HEK293T (cell line): ENCODE measurements at regions not wholly inside any gene's neighbourhood (a gene's known extent, or its start where the extent isn't known, plus 50 kb on each side); places are given as distances from the start of the nearest gene placed in this dataset.

Source experiments
- CTCF ChIA-PET: fragments of 350-600 bp; formaldehyde crosslinking; extraction: SDS; loops from one replicate; lab custom pipeline; 2021; ENCODE audit warnings: antibody characterized with exemption, inconsistent platforms; lab: Yijun Ruan, JAX
- POLR2A ChIA-PET: fragments of 350-600 bp; formaldehyde crosslinking; extraction: SDS; loops from one replicate; lab custom pipeline; 2020; ENCODE audit warnings: antibody characterized with exemption, inconsistent platforms; lab: Yijun Ruan, JAX
- DNase-seq: peaks from one replicate; pipeline ENCODE4 v3.0.0; 2012; ENCODE audit warnings: mixed read lengths; ENCODE audit errors: extremely low spot score
- ARNT ChIP-seq: fragments of 450-650 bp; IDR thresholded peaks from 2 replicates; pipeline ENCODE4 v1.6.1; 2017; ENCODE audit warnings: mild to moderate bottlenecking
- BHLHE40 ChIP-seq: fragments of 450-650 bp; IDR thresholded peaks from 2 replicates; pipeline ENCODE4 v1.6.1; 2016; ENCODE audit warnings: mild to moderate bottlenecking, moderate library complexity, borderline replicate concordance
- CTBP1 ChIP-seq: fragments of 450-650 bp; IDR thresholded peaks from 2 replicates; pipeline ENCODE4 v1.6.1; 2016; ENCODE audit warnings: borderline replicate concordance
- ELF4 ChIP-seq: fragments of 450-650 bp; IDR thresholded peaks from 2 replicates; pipeline ENCODE4 v1.6.1; 2017; ENCODE audit warnings: antibody characterized with exemption
- FOXA1 ChIP-seq: fragments of 450-650 bp; IDR thresholded peaks from 2 replicates; pipeline ENCODE4 v1.6.1; 2016; ENCODE audit warnings: mild to moderate bottlenecking
- FOXK2 ChIP-seq: fragments of 450-650 bp; IDR thresholded peaks from 2 replicates; pipeline ENCODE4 v1.6.1; 2016; ENCODE audit warnings: mild to moderate bottlenecking
- FOXM1 ChIP-seq: fragments of 450-650 bp; IDR thresholded peaks from 2 replicates; pipeline ENCODE4 v1.6.1; 2017; ENCODE audit warnings: mild to moderate bottlenecking, borderline replicate concordance
- HDGF ChIP-seq: fragments of 450-650 bp; IDR thresholded peaks from 2 replicates; pipeline ENCODE4 v1.6.1; 2017; ENCODE audit warnings: antibody characterized with exemption, borderline replicate concordance
- L3MBTL2 ChIP-seq: fragments of 450-650 bp; conservative IDR thresholded peaks from 2 replicates; pipeline ENCODE4 v1.6.1; 2016; ENCODE audit warnings: mild to moderate bottlenecking
- LEF1 ChIP-seq: fragments of 450-650 bp; IDR thresholded peaks from 2 replicates; pipeline ENCODE4 v1.6.1; 2017; ENCODE audit warnings: mild to moderate bottlenecking, borderline replicate concordance
- NFRKB ChIP-seq: fragments of 450-650 bp; IDR thresholded peaks from 2 replicates; pipeline ENCODE4 v1.6.1; 2016; ENCODE audit warnings: mild to moderate bottlenecking, moderate library complexity
- PKNOX1 ChIP-seq: fragments of 450-650 bp; IDR thresholded peaks from 2 replicates; pipeline ENCODE4 v1.6.1; 2016
- SP1 ChIP-seq: fragments of 450-650 bp; IDR thresholded peaks from 2 replicates; pipeline ENCODE4 v1.6.1; 2017
- SUZ12 ChIP-seq: fragments of 450-650 bp; IDR thresholded peaks from 2 replicates; pipeline ENCODE4 v1.6.1; 2016; ENCODE audit warnings: mild to moderate bottlenecking
- TARDBP ChIP-seq: fragments of 450-650 bp; IDR thresholded peaks from 2 replicates; pipeline ENCODE4 v1.6.1; 2016
- ZNF384 ChIP-seq: fragments of 450-650 bp; IDR thresholded peaks from 2 replicates; pipeline ENCODE4 v1.6.1; 2016

DNA sequence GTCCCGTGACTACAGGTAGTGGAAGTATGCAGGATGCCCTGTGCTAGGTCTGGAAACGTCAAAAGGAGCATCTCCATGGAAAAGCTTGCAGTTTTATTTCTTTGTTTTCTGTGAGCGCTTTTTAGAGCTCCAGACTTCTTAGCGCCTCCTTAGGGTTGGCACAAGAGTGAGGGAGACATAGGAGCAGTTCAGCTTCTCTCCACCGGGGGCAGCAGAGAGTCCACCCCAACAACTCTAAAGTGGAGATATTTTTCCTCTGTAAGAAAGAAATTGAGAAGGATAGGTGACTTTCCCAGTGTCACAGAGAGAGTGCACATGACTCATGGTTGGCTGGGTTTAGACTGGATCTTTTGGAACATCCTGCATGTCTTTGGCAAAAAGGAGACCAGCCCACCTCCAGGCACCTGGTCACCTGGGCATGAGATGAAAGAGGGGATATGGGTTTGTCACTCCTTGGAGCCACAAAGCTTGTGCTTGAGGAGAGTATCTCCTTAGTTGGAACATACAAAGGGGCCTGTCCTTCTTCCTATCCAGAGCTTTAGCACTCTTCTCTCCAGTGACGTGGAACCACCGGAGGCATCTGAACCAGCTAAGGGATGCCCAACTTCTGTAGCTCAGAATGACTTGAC is 637.7 kb downstream of the SEMA5A start:
- TF ChIP-seq LEF1, result no peak
- no peak for TF ChIP-seq ZNF384
- TF ChIP-seq FOXK2, result no peak
- TF ChIP-seq NFRKB, result no peak
- no peak for TF ChIP-seq SP1
- no peak for TF ChIP-seq BHLHE40
- TF ChIP-seq CTBP1, result no peak
- TF ChIP-seq ELF4, result no peak
- TF ChIP-seq TARDBP, result no peak
- TF ChIP-seq PKNOX1, result no peak
- no peak for TF ChIP-seq ARNT
- TF ChIP-seq HDGF, result no peak
- TF ChIP-seq SUZ12, result no peak
- TF ChIP-seq FOXA1, result no peak
- CTCF ChIA-PET, result interaction anchor here (0.6 to 1.0 kb wide), 4 partner anchors 9 to 1271 kb away, joined by 3 to 4 read pairs (median 3); no protein-coding TSS in a partner anchor
- DNase-seq, result peak; percentile 46
- POLR2A ChIA-PET, result no interaction called here

DNA sequence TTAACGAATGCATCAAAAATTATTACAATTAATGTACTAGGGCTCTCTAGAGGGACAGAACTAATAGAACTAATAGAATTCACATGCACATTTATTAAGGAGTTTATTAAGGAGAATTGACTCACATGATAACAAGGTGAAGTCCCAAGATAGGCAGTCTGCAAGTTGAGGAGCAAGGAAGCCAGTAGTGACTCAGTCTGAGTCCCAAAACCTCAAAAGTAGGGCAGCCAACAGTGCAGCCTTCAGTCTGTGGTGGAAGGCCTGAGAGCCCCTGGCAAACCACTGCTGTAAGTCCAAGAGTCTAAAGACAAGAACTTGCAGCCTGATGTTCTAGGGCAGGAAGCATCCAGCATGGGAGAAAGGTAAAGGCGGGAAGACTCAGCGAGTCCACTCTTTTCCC is 633.8 kb downstream of the SEMA5A start:
- ChIA-PET POLR2A (no interaction called here), CTCF (no interaction called here)
- DNase-seq, result no peak
- TF ChIP-seq ARNT (no peak), SUZ12 (no peak), FOXA1 (no peak), ELF4 (no peak), BHLHE40 (no peak), TARDBP (no peak), LEF1 (no peak), PKNOX1 (no peak), FOXM1 (no peak), HDGF (no peak), FOXK2 (no peak)

DNA sequence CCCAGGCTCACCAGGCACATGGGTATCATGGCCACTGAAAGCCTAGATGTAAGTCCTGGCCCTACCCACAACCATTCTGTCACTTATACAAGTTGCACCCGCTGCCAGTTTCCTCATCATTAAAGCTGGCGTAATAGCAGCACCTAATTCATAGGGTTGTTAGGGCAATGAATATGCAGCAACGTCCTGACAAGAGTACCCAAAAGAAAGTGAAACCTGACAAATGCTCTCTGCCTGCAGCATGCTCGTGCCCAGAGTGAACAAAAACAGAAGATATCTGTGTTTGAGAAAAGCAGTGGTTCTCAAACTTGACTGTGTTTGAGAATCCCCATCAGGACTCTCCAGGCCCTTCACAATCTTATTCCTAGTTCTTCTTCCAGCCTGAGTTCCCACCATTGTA is 632.4 kb downstream of the SEMA5A start:
- CTCF ChIA-PET, result no interaction called here

GRCh38 chr5:8919096-8919495 is 626.8 kb downstream of the SEMA5A start:
- ChIA-PET POLR2A (no interaction called here), CTCF (interaction anchor here (0.6 kb wide), 1 partner anchor 11 kb away, joined by 3 read pairs; no protein-coding TSS in a partner anchor)
- DNase-seq, result no peak
- TF ChIP-seq ARNT (no peak), SUZ12 (no peak), LEF1 (no peak), FOXK2 (no peak), TARDBP (no peak), ZNF384 (no peak), FOXA1 (no peak), CTBP1 (no peak), HDGF (no peak), ELF4 (no peak), FOXM1 (no peak), SP1 (no peak), NFRKB (no peak), BHLHE40 (no peak), PKNOX1 (no peak), L3MBTL2 (no peak)

More for the DNA sequence above, 632.4 kb downstream of the SEMA5A start:
- DNase-seq, result no peak
- POLR2A ChIA-PET, result no interaction called here
- TF ChIP-seq BHLHE40, result no peak
- no peak for TF ChIP-seq PKNOX1
- TF ChIP-seq FOXK2, result no peak
- no peak for TF ChIP-seq ZNF384
- no peak for TF ChIP-seq TARDBP
- no peak for TF ChIP-seq FOXM1
- TF ChIP-seq NFRKB, result no peak
- no peak for TF ChIP-seq SP1
- TF ChIP-seq FOXA1, result no peak
- TF ChIP-seq LEF1, result no peak
- TF ChIP-seq ELF4, result no peak
- TF ChIP-seq SUZ12, result no peak
- TF ChIP-seq HDGF, result no peak
- TF ChIP-seq CTBP1, result no peak

GRCh38 chr5:8923526-8923925 is 622.3 kb downstream of the SEMA5A start:
- ChIA-PET POLR2A (no interaction called here), CTCF (no interaction called here)
- TF ChIP-seq CTBP1 (no peak), NFRKB (no peak)
- DNase-seq, result no peak
